Esophagus squamous epithelium (tissue), 5 donors: ENCODE measurements at regions not wholly inside any gene's neighbourhood (a gene's known extent, or its start where the extent isn't known, plus 50 kb on each side); places are given as distances from the start of the nearest gene placed in this dataset.
A peak's percentile ranks its signal among the peaks of the same experiment; 100 is the strongest.

Source experiments
- DNase-seq: peaks from one replicate; lab custom pipeline; 2025; lab: John Stamatoyannopoulos, UW
- H3K27ac ChIP-seq, 4 donors: fragments of 200-600 bp; sonication (generic); one replicate each; pipeline ENCODE4 v1.5.1; 2016 to 2019; ENCODE audit warnings: mild to moderate bottlenecking in 1 of 4
- H3K27me3 ChIP-seq, 4 donors: fragments of 200-600 bp; sonication (generic); 1 replicate in 3 of 4; 2 replicates in 1 of 4; pipeline versions ENCODE4 v1.5.1 to v1.6.0; 2017 to 2021; ENCODE audit warnings: antibody characterized with exemption in 1 of 4
- H3K36me3 ChIP-seq, 3 donors: fragments of 200-600 bp; sonication (generic); one replicate each; pipeline ENCODE4 v1.5.1; 2016 to 2019
- H3K4me1 ChIP-seq, 3 donors: fragments of 200-600 bp; sonication (generic); one replicate each; pipeline ENCODE4 v1.5.1; 2017 to 2019
- H3K4me3 ChIP-seq, 4 donors: fragments of 200-600 bp; sonication (generic); 1 replicate in 3 of 4; 2 replicates in 1 of 4; pipeline ENCODE4 v1.5.1; 2016 to 2019; ENCODE audit warnings: mild to moderate bottlenecking in 2 of 4, moderate library complexity in 1 of 4
- H3K9me3 ChIP-seq, 3 donors: fragments of 200-600 bp; sonication (generic); one replicate each; pipeline ENCODE4 v1.5.1; 2016 to 2019
- POLR2A ChIP-seq, 4 donors: fragments of 450-650 bp; IDR thresholded peaks; one replicate each; pipeline ENCODE4 v1.6.1; 2017; ENCODE audit warnings: antibody characterized with exemption in 4 of 4, mild to moderate bottlenecking in 4 of 4, moderate library complexity in 3 of 4
- WGBS, 2 donors: methylation state at CpG; one replicate each; pipeline ENCODE4 v1.1.5; 2018; 5-methylcytosine and 5-hydroxymethylcytosine counted together
- intact Hi-C: fragments of 100-400 bp; cut with DNase I; formaldehyde crosslinking; loops from one replicate; pipeline ENCODE4 v1.15.0; 2022
- TF ChIP-seq, protein P1 (sequence below), 6 experiments: fragments of 450-650 bp in 4 of 6; fragments of 200-600 bp in 2 of 6; sonication (generic) in 2 of 6; IDR thresholded peaks; one replicate each; pipeline ENCODE4 v1.5.1; 2016 to 2019; ENCODE audit warnings: antibody characterized with exemption in 6 of 6, mild to moderate bottlenecking in 4 of 6, moderate library complexity in 4 of 6
- donor health status: DM: yes; HTN: yes; CAD: no.

DNA sequence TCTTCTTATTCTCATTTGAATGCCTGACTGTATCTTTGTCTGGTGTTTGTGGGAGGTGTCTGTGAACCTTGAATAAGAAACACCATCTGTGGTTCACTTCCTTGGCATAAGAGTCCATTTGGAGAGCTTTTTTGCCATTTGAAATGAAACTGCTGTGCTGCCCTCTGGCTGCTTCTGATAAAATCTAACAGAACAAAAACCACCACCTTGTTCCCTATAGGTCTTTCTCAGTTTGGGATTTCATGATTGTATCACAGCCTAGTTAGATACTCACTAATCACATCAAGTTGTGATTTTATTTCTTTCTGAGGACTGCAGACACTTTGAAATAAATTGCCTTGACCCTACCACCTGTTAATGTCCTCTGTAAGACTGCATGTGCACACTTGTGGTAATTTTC lies 102.7 kb upstream of the FAM13C start:
- DNase-seq, result no peak
- TF ChIP-seq POLR2A (IDR thresholded peaks at IDR 0.05), result no peak
- TF ChIP-seq, protein P1, sequence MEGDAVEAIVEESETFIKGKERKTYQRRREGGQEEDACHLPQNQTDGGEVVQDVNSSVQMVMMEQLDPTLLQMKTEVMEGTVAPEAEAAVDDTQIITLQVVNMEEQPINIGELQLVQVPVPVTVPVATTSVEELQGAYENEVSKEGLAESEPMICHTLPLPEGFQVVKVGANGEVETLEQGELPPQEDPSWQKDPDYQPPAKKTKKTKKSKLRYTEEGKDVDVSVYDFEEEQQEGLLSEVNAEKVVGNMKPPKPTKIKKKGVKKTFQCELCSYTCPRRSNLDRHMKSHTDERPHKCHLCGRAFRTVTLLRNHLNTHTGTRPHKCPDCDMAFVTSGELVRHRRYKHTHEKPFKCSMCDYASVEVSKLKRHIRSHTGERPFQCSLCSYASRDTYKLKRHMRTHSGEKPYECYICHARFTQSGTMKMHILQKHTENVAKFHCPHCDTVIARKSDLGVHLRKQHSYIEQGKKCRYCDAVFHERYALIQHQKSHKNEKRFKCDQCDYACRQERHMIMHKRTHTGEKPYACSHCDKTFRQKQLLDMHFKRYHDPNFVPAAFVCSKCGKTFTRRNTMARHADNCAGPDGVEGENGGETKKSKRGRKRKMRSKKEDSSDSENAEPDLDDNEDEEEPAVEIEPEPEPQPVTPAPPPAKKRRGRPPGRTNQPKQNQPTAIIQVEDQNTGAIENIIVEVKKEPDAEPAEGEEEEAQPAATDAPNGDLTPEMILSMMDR (IDR thresholded peaks at IDR 0.05), result peak in 5 of 6 experiments; percentile 9 to 52 (median 29)
- Histone ChIP-seq H3K27me3 (no peaks in the 10 kb centered on the region), H3K36me3 (no peaks in the 10 kb centered on the region), H3K4me3 (no peak overlapping the region), H3K4me1 (no peaks in the 10 kb centered on the region), H3K9me3 (no peaks in the 10 kb centered on the region), H3K27ac (no peak overlapping the region)
- intact Hi-C loops, result loop anchor here (10.0 kb wide), 1 partner anchor 220 kb away; no protein-coding TSS in a partner anchor

DNA sequence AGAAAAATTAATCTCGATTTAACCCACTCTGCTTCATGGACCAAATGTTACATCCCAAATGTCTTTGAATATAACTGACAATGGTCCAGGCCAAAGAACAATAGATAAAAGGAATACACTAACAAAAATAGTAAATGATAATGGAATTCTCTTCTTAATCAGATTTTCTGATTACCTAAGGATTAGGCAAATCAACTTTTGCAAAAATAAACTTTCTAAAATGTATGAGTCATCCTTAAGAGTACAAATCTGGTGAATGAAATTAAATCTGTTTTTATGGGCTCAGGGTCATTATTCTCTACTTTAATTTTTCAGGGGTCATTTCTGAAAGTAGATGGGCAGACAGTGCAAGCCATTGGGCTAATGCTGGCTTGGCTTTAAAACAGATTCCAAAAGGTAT lies 102.1 kb upstream of the FAM13C start:
- DNase-seq, result no peak
- Histone ChIP-seq H3K27ac (no peak overlapping the region), H3K9me3 (no peaks in the 10 kb centered on the region), H3K4me3 (no peak overlapping the region), H3K27me3 (no peaks in the 10 kb centered on the region), H3K4me1 (no peaks in the 10 kb centered on the region), H3K36me3 (no peaks in the 10 kb centered on the region)
- intact Hi-C loops, result loop anchor here (10.0 kb wide), 1 partner anchor 220 kb away; no protein-coding TSS in a partner anchor
- TF ChIP-seq POLR2A (IDR thresholded peaks at IDR 0.05), result no peak
- TF ChIP-seq, protein P1 (IDR thresholded peaks at IDR 0.05), result no peak
- 77 to 79% methylated on average over 1 of the region's 1 CpG for WGBS, 2 donors

DNA sequence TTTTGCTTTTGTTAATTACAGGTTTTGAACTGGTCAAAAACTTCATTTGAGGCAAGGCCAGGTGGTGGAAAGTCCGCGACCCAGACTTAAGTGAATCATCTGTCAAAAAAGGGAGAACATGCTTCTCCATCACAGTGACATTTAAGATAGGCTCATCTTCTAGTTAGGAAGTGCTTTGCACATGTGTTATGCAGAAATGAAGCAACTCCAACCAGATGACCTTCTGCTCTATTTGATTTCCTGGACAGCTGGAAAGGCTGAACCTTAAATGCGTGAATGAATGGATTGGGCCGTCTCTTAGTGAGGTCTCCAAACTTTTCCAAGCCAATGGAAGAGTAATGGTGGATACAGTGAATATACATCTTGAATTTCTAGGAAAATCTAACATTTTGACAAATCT lies 101.6 kb upstream of the FAM13C start:
- 71 to 91% methylated on average over 4 of the region's 4 CpGs for WGBS, 2 donors
- H3K4me3 ChIP-seq, result no peak overlapping the region
- no peak overlapping the region for H3K27ac ChIP-seq
- no peaks in the 10 kb centered on the region for H3K9me3 ChIP-seq
- H3K4me1 ChIP-seq, result no peaks in the 10 kb centered on the region
- no peak for DNase-seq
- TF ChIP-seq, protein P1 (IDR thresholded peaks at IDR 0.05), result no peak
- no peak for TF ChIP-seq POLR2A (IDR thresholded peaks at IDR 0.05)
- no peaks in the 10 kb centered on the region for H3K27me3 ChIP-seq
- no peaks in the 10 kb centered on the region for H3K36me3 ChIP-seq
- intact Hi-C loops, result loop anchor here (10.0 kb wide), 1 partner anchor 219 kb away; no protein-coding TSS in a partner anchor

DNA sequence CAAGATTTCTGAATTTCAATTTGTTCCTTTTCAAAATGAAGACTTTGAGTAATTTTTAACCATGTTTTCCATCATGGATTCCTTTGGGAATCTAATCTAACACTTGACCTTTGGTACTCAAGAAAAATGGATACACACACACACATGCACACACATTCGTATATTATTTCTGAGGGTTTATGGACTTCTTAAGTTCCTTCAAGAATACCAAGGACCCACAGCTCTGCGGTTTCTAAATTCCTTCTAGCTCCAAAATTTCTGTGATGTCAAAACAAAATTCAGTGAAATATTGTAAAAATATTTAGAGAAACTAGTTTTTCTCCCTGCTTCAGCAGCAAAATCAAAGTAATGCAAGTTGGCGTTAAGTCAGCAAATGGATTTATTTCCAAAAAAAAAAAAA lies 98.3 kb upstream of the FAM13C start:
- WGBS, 2 donors, result 73 to 75% methylated on average over 3 of the region's 3 CpGs
- Histone ChIP-seq H3K36me3 (no peaks in the 10 kb centered on the region), H3K27ac (no peak overlapping the region), H3K4me3 (no peak overlapping the region), H3K27me3 (no peaks in the 10 kb centered on the region), H3K4me1 (no peaks in the 10 kb centered on the region), H3K9me3 (no peaks in the 10 kb centered on the region)
- intact Hi-C loops, result loop anchor here (10.0 kb wide), 1 partner anchor 216 kb away; no protein-coding TSS in a partner anchor
- DNase-seq, result no peak
- TF ChIP-seq POLR2A (IDR thresholded peaks at IDR 0.05), result no peak
- TF ChIP-seq, protein P1 (IDR thresholded peaks at IDR 0.05), result no peak

DNA sequence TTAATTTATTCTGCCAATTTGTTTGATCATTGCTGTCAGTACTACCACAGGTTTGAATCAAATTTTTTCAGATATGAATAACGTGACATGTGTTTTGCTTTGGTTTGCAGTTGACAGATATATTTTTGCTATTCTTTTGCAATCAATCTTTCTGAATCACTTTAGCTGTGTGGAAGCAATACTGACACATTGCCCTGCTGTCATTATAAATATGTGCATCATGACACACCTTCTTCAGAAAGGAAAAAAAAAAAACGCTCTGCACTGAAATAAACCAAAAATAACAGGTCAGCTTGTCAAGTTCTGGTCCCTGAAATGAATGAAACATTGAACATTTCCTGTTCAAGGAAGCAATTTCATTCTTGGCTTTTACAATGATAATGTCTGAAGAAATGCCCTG lies 93.8 kb upstream of the FAM13C start:
- TF ChIP-seq, protein P1 (IDR thresholded peaks at IDR 0.05), result no peak
- no peak for TF ChIP-seq POLR2A (IDR thresholded peaks at IDR 0.05)

More for the DNA sequence above, 93.8 kb upstream of the FAM13C start:
- intact Hi-C loops, result no loop called here
- 21 to 24% methylated on average over 2 of the region's 2 CpGs for WGBS, 2 donors
- H3K36me3 ChIP-seq, result no peaks in the 10 kb centered on the region
- H3K9me3 ChIP-seq, result no peaks in the 10 kb centered on the region
- no peak for DNase-seq
- H3K4me1 ChIP-seq, result no peaks in the 10 kb centered on the region
- no peaks in the 10 kb centered on the region for H3K27me3 ChIP-seq
- no peak overlapping the region for H3K27ac ChIP-seq
- H3K4me3 ChIP-seq, result no peak overlapping the region
